H1 (cell line): ENCODE measurements at regions not wholly inside any gene's neighbourhood (a gene's known extent, or its start where the extent isn't known, plus 50 kb on each side); places are given as distances from the start of the nearest gene placed in this dataset.

Experiments
- CTCF ChIA-PET: fragments of 300-600 bp; sonication (Branson Sonifier 250); formaldehyde crosslinking; loops from one replicate; lab custom pipeline; 2021; ENCODE audit not compliant: partially characterized antibody; lab: Charles Lee
- POLR2A ChIA-PET: fragments of 300-600 bp; sonication (Branson Sonifier 250); formaldehyde crosslinking; loops from one replicate; lab custom pipeline; 2021; ENCODE audit warnings: inconsistent platforms; ENCODE audit not compliant: partially characterized antibody; lab: Charles Lee
- DNase-seq, 2 experiments: peaks; one replicate each; pipeline versions ENCODE4 v3.0.0 to v3.0.0-alpha.2; 2010 to 2022; ENCODE audit warnings: low spot score in 2 of 2, low read depth in 1 of 2, mixed read lengths in 1 of 2
- FAIRE-seq: peaks from 2 replicates; lab custom pipeline; 2011; peaks lifted over from hg19 to GRCh38; lab: Jason Lieb, UNC
- H2AFZ ChIP-seq: 2 replicates; pipeline ENCODE4 v1.8.1; 2012; ENCODE audit warnings: low read length, inconsistent platforms
- H2AK5ac ChIP-seq: 2 replicates; pipeline ENCODE4 v1.6.1; 2013; ENCODE audit warnings: low read depth, low read length
- H2BK120ac ChIP-seq: replicated peaks from 2 replicates; pipeline ENCODE3; 2013; ENCODE audit warnings: low read depth, low read length, inconsistent platforms
- H2BK12ac ChIP-seq: 2 replicates; pipeline ENCODE4 v1.6.1; 2013; ENCODE audit warnings: low read depth, low read length
- H2BK15ac ChIP-seq: 2 replicates; pipeline ENCODE4 v1.6.1; 2013; ENCODE audit warnings: low read length
- H2BK20ac ChIP-seq: 2 replicates; pipeline ENCODE4 v1.6.1; 2013; ENCODE audit warnings: low read length
- H2BK5ac ChIP-seq: 2 replicates; pipeline ENCODE4 v1.6.1; 2013; ENCODE audit warnings: low read depth, low read length
- H3K14ac ChIP-seq: 2 replicates; pipeline ENCODE4 v1.6.1; 2013; ENCODE audit warnings: inconsistent platforms; ENCODE audit not compliant: insufficient read length
- H3K18ac ChIP-seq: 2 replicates; pipeline ENCODE4 v1.6.1; 2013; ENCODE audit warnings: low read length; ENCODE audit errors: extremely low read depth
- H3K23ac ChIP-seq: 2 replicates; pipeline ENCODE4 v1.6.1; 2013; ENCODE audit warnings: inconsistent platforms; ENCODE audit not compliant: insufficient read length
- H3K23me2 ChIP-seq: 2 replicates; pipeline ENCODE4 v1.6.1; 2013; ENCODE audit warnings: low read depth, low read length
- H3K27ac ChIP-seq: 2 replicates; pipeline ENCODE4 v1.6.1; 2011; ENCODE audit warnings: low read depth, low read length, inconsistent platforms
- H3K27me3 ChIP-seq, 4 experiments: replicated peaks in 1 of 4; 1 replicate in 1 of 4; 2 replicates in 3 of 4; pipeline versions ENCODE4 v1.6.1 to v1.8.1; 2011 to 2013; ENCODE audit warnings: low read length in 3 of 4, mild to moderate bottlenecking in 3 of 4, inconsistent platforms in 2 of 4, mixed read lengths in 2 of 4, moderate library complexity in 1 of 4; ENCODE audit not compliant: control insufficient read depth in 3 of 4, insufficient read depth in 3 of 4; ENCODE audit errors: extremely low read depth in 1 of 4
- H3K36me3 ChIP-seq, 4 experiments: 2 replicates each; pipeline versions ENCODE4 v1.6.1 to v1.8.1; 2011 to 2013; ENCODE audit warnings: mild to moderate bottlenecking in 4 of 4, low read length in 3 of 4, moderate library complexity in 2 of 4, control low read depth in 1 of 4, inconsistent platforms in 1 of 4; ENCODE audit not compliant: insufficient read depth in 4 of 4, control insufficient read depth in 2 of 4
- H3K4ac ChIP-seq: replicated peaks from 2 replicates; pipeline ENCODE3; 2013; ENCODE audit warnings: low read length, low read depth, mixed read lengths, inconsistent platforms; ENCODE audit not compliant: insufficient read length
- H3K4me1 ChIP-seq, 4 experiments: replicated peaks in 1 of 4; 1 replicate in 1 of 4; 2 replicates in 3 of 4; pipeline versions ENCODE4 v1.6.1 to v1.8.1; 2011 to 2013; ENCODE audit warnings: low read length in 3 of 4, inconsistent platforms in 2 of 4, mixed read lengths in 1 of 4; ENCODE audit not compliant: insufficient read depth in 4 of 4, control insufficient read depth in 3 of 4
- H3K4me2 ChIP-seq, 2 experiments: 2 replicates each; pipeline versions ENCODE4 v1.6.1 to v1.8.1; 2011 to 2013; ENCODE audit warnings: low read depth in 2 of 2, low read length in 2 of 2, control low read depth in 1 of 2, inconsistent platforms in 1 of 2, mild to moderate bottlenecking in 1 of 2; ENCODE audit not compliant: insufficient read depth in 1 of 2
- H3K4me3 ChIP-seq, 4 experiments: fragments of 200-600, 300-600 bp in 1 of 4; sonication (generic), shearing (Covaris generic), sonication (Bioruptor Twin) in 1 of 4; 2 replicates each; pipeline versions ENCODE4 v1.5.1 to v1.8.1; 2011 to 2016; ENCODE audit warnings: low read length in 4 of 4, low read depth in 3 of 4, control low read depth in 2 of 4, inconsistent platforms in 2 of 4, mild to moderate bottlenecking in 2 of 4, mixed read lengths in 1 of 4, moderate library complexity in 1 of 4; ENCODE audit not compliant: insufficient read depth in 2 of 4; ENCODE audit errors: extremely low read depth in 1 of 4
- H3K56ac ChIP-seq: replicated peaks from 2 replicates; pipeline ENCODE3; 2013; ENCODE audit warnings: low read depth, mild to moderate bottlenecking, mixed read lengths, low read length, inconsistent platforms; ENCODE audit not compliant: insufficient read length
- H3K79me1 ChIP-seq: 2 replicates; pipeline ENCODE4 v1.6.1; 2013; ENCODE audit warnings: low read depth, low read length, control low read depth
- H3K79me2 ChIP-seq, 2 experiments: 2 replicates each; pipeline versions ENCODE4 v1.6.1 to v1.8.1; 2012 to 2013; ENCODE audit warnings: low read length in 2 of 2, mild to moderate bottlenecking in 2 of 2, inconsistent platforms in 1 of 2; ENCODE audit not compliant: insufficient read depth in 2 of 2, control insufficient read depth in 1 of 2
- H3K9ac ChIP-seq, 4 experiments: replicated peaks in 1 of 4; 1 replicate in 1 of 4; 2 replicates in 3 of 4; pipeline versions ENCODE4 v1.6.1 to v1.8.1; 2011 to 2013; ENCODE audit warnings: low read depth in 3 of 4, low read length in 3 of 4, control low read depth in 2 of 4, mild to moderate bottlenecking in 2 of 4, moderate library complexity in 2 of 4, inconsistent platforms in 1 of 4; ENCODE audit errors: extremely low read depth in 1 of 4
- H3K9me3 ChIP-seq, 2 experiments: 2 replicates each; pipeline versions ENCODE4 v1.6.1 to v1.8.1; 2012 to 2013; ENCODE audit warnings: mild to moderate bottlenecking in 2 of 2, moderate library complexity in 2 of 2, control low read depth in 1 of 2, inconsistent platforms in 1 of 2, low read depth in 1 of 2, low read length in 1 of 2, mixed read lengths in 1 of 2; ENCODE audit not compliant: insufficient read depth in 2 of 2
- H4K20me1 ChIP-seq, 2 experiments: replicated peaks in 1 of 2; 2 replicates each; pipeline versions ENCODE3 to v1.8.1; 2011 to 2013; ENCODE audit warnings: inconsistent platforms in 2 of 2, low read length in 2 of 2, mild to moderate bottlenecking in 1 of 2; ENCODE audit not compliant: insufficient read depth in 2 of 2, control insufficient read depth in 1 of 2
- H4K5ac ChIP-seq: 2 replicates; pipeline ENCODE4 v1.6.1; 2013; ENCODE audit warnings: low read length, low read depth, mixed read lengths, inconsistent platforms; ENCODE audit not compliant: insufficient read length
- H4K8ac ChIP-seq: 2 replicates; pipeline ENCODE4 v1.8.0; 2013; ENCODE audit warnings: mild to moderate bottlenecking, moderate library complexity, low read length, inconsistent platforms; ENCODE audit not compliant: insufficient read depth; ENCODE audit errors: extremely low read depth
- H4K91ac ChIP-seq: replicated peaks from 2 replicates; pipeline ENCODE3; 2013; ENCODE audit warnings: low read length, mixed read lengths, inconsistent platforms; ENCODE audit not compliant: insufficient read length
- KDM5A ChIP-seq: fragments of 200-600 bp; IDR thresholded peaks from 2 replicates; pipeline ENCODE4 v1.7.1; 2012; ENCODE audit warnings: mild to moderate bottlenecking, low read length, inconsistent platforms, mixed read lengths
- RAD21 ChIP-seq, 2 experiments: IDR thresholded peaks in 1 of 2; conservative IDR thresholded peaks in 1 of 2; 2 replicates each; pipeline ENCODE4 v1.6.1; 2011; ENCODE audit warnings: low read depth in 2 of 2, low read length in 2 of 2, improper control_type of control experiment in 1 of 2, inconsistent platforms in 1 of 2, mild to moderate bottlenecking in 1 of 2, moderate library complexity in 1 of 2
- SIX5 ChIP-seq: IDR thresholded peaks from 2 replicates; pipeline ENCODE4 v1.6.1; 2011; ENCODE audit warnings: mild to moderate bottlenecking, low read depth, low read length
- SP1 ChIP-seq: IDR thresholded peaks from 2 replicates; pipeline ENCODE4 v1.6.1; 2011; ENCODE audit warnings: low read depth, low read length
- YY1 ChIP-seq: IDR thresholded peaks from 2 replicates; pipeline ENCODE4 v1.6.1; 2011; ENCODE audit warnings: low read depth, mild to moderate bottlenecking, low read length
- WGBS, 2 experiments: shearing (Covaris generic) in 1 of 2; methylation state at CpG; one replicate each; pipeline versions ENCODE4 v1.1.6 to v1.1.7; 2013 to 2015; ENCODE audit warnings: low lambda C conversion rate in 2 of 2, mixed read lengths in 2 of 2, inconsistent platforms in 1 of 2, low coverage in 1 of 2, missing lambda C conversion rate in 1 of 2; ENCODE audit not compliant: insufficient replicate concordance in 2 of 2, insufficient coverage in 1 of 2, insufficient read length in 1 of 2; ENCODE audit errors: extremely low coverage in 1 of 2, missing lambda C conversion rate in 1 of 2; 5-methylcytosine and 5-hydroxymethylcytosine counted together

GRCh38 chr17:79252886-79253285 is 178.3 kb downstream of the ENGASE start:
- FAIRE-seq, result no peak
- Histone ChIP-seq H4K8ac (no peak overlapping the region), H3K14ac (no peak overlapping the region), H3K4me1 (peaks cover 0 to 4% (median under 1%) of the 10 kb centered on the region in 4 experiments; a peak in 1 of 7 replicates), H3K27me3 (0 out of 7 replicates have a peak, but pooled peaks cover 0 to 4% (median 0%) of the 10 kb centered on the region in 4 experiments), H4K5ac (no peak overlapping the region), H3K4me3 (no peak overlapping the region), H2BK12ac (no peak overlapping the region), H3K18ac (no peak overlapping the region), H3K56ac (no peak overlapping the region), H2AFZ (no peak overlapping the region), H2AK5ac (no peak overlapping the region), H3K4ac (no peak overlapping the region), H2BK5ac (no peak overlapping the region), H3K9me3 (no peaks in the 10 kb centered on the region), H2BK20ac (no peak overlapping the region), H3K23ac (no peak overlapping the region), H3K79me2 (no peaks in the 10 kb centered on the region), H2BK15ac (no peak overlapping the region), H4K20me1 (no peaks in the 10 kb centered on the region), H3K23me2 (no peaks in the 10 kb centered on the region), H2BK120ac (no peak overlapping the region), H4K91ac (no peak overlapping the region), H3K27ac (no peak overlapping the region), H3K36me3 (no peaks in the 10 kb centered on the region), H3K4me2 (no peak overlapping the region), H3K79me1 (no peaks in the 10 kb centered on the region), H3K9ac (no peak overlapping the region)
- CTCF ChIA-PET, result interaction anchor here (1.3 to 1.9 kb wide), 2 partner anchors 140 to 166 kb away, joined by 3 to 4 read pairs; no protein-coding TSS in a partner anchor
- no peak for DNase-seq
- TF ChIP-seq SIX5 (no peak), RAD21 (IDR thresholded peaks at IDR 0.05 in 1 of 2, conservative IDR thresholded peaks at IDR 0.05 in 1 of 2; ENCODE audit: low read depth in 2 of 2, low read length in 2 of 2) (no peak), KDM5A (no peak), SP1 (no peak), YY1 (no peak)
- WGBS, 2 experiments, result 82% methylated on average over 12 of the region's 12 CpGs; no CpG with 5 or more reads in 1 of the 2 experiments
- POLR2A ChIA-PET, result no interaction called here
